ENCODE measurements at regions not wholly inside any gene's neighbourhood (a gene's known extent, or its start where the extent isn't known, plus 50 kb on each side); places are given as distances from the start of the nearest gene placed in this dataset.

GRCh38 chr10:130664526-130664925, 528.3 kb downstream of the GLRX3 start:
- in situ Hi-C loops (cut with MboI; ENCODE audit: low pct_ligation_motif_present in 1 of 4, low pct_unique_long_range_greater_than_20kb in 1 of 4, low sequenced_read_pairs in 3 of 4) (no loop called here), intact Hi-C loops (cut with DNase I; ENCODE audit: low total_unique reads) (no loop called here)
- H3K4me3 ChIP-seq, result no peak overlapping the region
- H3K9me3 ChIP-seq, result peaks cover 0 to 3% of the 10 kb centered on the region in 2 donors
- H3K36me3 ChIP-seq, result no peaks in the 10 kb centered on the region
- no peak overlapping the region for H3K27ac ChIP-seq
- DNase-seq, result no peak
- no peak for TF ChIP-seq CTCF (IDR thresholded peaks at IDR 0.05)
- no peak for TF ChIP-seq POLR2AphosphoS5 (IDR thresholded peaks at IDR 0.05)
- no peak for TF ChIP-seq EP300 (IDR thresholded peaks at IDR 0.05; ENCODE audit: low read depth)
- TF ChIP-seq POLR2A (IDR thresholded peaks at IDR 0.05), result no peak
- H3K27me3 ChIP-seq, result no peaks in the 10 kb centered on the region
- H3K4me1 ChIP-seq, result no peaks in the 10 kb centered on the region
- WGBS, 2 donors (ENCODE audit: low coverage in 1 of 2), result 20 to 70% methylated on average over 1 to 6 of the region's 6 CpGs

- Histone ChIP-seq H3K4me3 (no peak overlapping the region), H3K4me1 (no peaks in the 10 kb centered on the region), H3K27ac (no peak overlapping the region), H3K36me3 (no peaks in the 10 kb centered on the region), H3K27me3 (no peaks in the 10 kb centered on the region), H3K9me3 (peaks cover 0 to 3% of the 10 kb centered on the region in 2 donors)
- no peak for DNase-seq
- in situ Hi-C loops (cut with MboI; ENCODE audit: low pct_ligation_motif_present in 1 of 4, low pct_unique_long_range_greater_than_20kb in 1 of 4, low sequenced_read_pairs in 3 of 4), result no loop called here
- TF ChIP-seq POLR2AphosphoS5 (IDR thresholded peaks at IDR 0.05), result no peak
- no peak for TF ChIP-seq EP300 (IDR thresholded peaks at IDR 0.05; ENCODE audit: low read depth)
- no peak for TF ChIP-seq CTCF (IDR thresholded peaks at IDR 0.05)
- no peak for TF ChIP-seq POLR2A (IDR thresholded peaks at IDR 0.05)
- intact Hi-C loops (cut with DNase I; ENCODE audit: low total_unique reads), result no loop called here
- 86% methylated on average over 9 of the region's 9 CpGs; no CpG with 5 or more reads in 1 of the 2 donors for WGBS, 2 donors (ENCODE audit: low coverage in 1 of 2)
Observed at GRCh38 chr10:130666215-130666614, 530.0 kb downstream of the GLRX3 start.

GRCh38 chr10:130686689-130687300, 550.6 kb downstream of the GLRX3 start:
- Histone ChIP-seq H3K4me1 (no peaks in the 10 kb centered on the region), H3K4me3 (no peak overlapping the region), H3K36me3 (no peaks in the 10 kb centered on the region), H3K27ac (no peak overlapping the region), H3K9me3 (no peaks in the 10 kb centered on the region), H3K27me3 (no peaks in the 10 kb centered on the region)
- no peak for DNase-seq
- in situ Hi-C loops (cut with MboI; ENCODE audit: low pct_ligation_motif_present in 1 of 4, low pct_unique_long_range_greater_than_20kb in 1 of 4, low sequenced_read_pairs in 3 of 4), result no loop called here
- intact Hi-C loops (cut with DNase I; ENCODE audit: low total_unique reads), result no loop called here
- 13 to 39% methylated on average over 4 to 6 of the region's 6 CpGs for WGBS, 2 donors (ENCODE audit: low coverage in 1 of 2)
- TF ChIP-seq CTCF (IDR thresholded peaks at IDR 0.05) (no peak), POLR2A (IDR thresholded peaks at IDR 0.05) (no peak), POLR2AphosphoS5 (IDR thresholded peaks at IDR 0.05) (no peak), EP300 (IDR thresholded peaks at IDR 0.05; ENCODE audit: low read depth) (no peak)

GRCh38 chr10:130687566-130687965, 551.4 kb downstream of the GLRX3 start:
- no peaks in the 10 kb centered on the region for H3K4me1 ChIP-seq
- no peak for TF ChIP-seq EP300 (IDR thresholded peaks at IDR 0.05; ENCODE audit: low read depth)
- TF ChIP-seq POLR2A (IDR thresholded peaks at IDR 0.05), result no peak
- no peak for TF ChIP-seq POLR2AphosphoS5 (IDR thresholded peaks at IDR 0.05)
- TF ChIP-seq CTCF (IDR thresholded peaks at IDR 0.05), result no peak
- 46 to 57% methylated on average over 2 to 5 of the region's 5 CpGs for WGBS, 2 donors (ENCODE audit: low coverage in 1 of 2)
- no peak overlapping the region for H3K4me3 ChIP-seq
- no peaks in the 10 kb centered on the region for H3K9me3 ChIP-seq
- no peak for DNase-seq
- in situ Hi-C loops (cut with MboI; ENCODE audit: low pct_ligation_motif_present in 1 of 4, low pct_unique_long_range_greater_than_20kb in 1 of 4, low sequenced_read_pairs in 3 of 4) (no loop called here), intact Hi-C loops (cut with DNase I; ENCODE audit: low total_unique reads) (no loop called here)
- H3K36me3 ChIP-seq, result no peaks in the 10 kb centered on the region
- H3K27ac ChIP-seq, result no peak overlapping the region
- H3K27me3 ChIP-seq, result no peaks in the 10 kb centered on the region
